Tibial nerve (tissue), 4 donors: ENCODE measurements at regions not wholly inside any gene's neighbourhood (a gene's known extent, or its start where the extent isn't known, plus 50 kb on each side); places are given as distances from the start of the nearest gene placed in this dataset.

ENCODE experiments used
- DNase-seq, 2 donors: peaks; one replicate each; pipeline ENCODE4 v3.0.0-alpha.2; 2019; ENCODE audit warnings: low spot score in 2 of 2
- H3K27ac ChIP-seq, 4 donors: fragments of 200-600 bp; sonication (generic) in 3 of 4; one replicate each; pipeline ENCODE4 v1.5.1; 2017 to 2019; ENCODE audit warnings: mild to moderate bottlenecking in 1 of 4
- H3K27me3 ChIP-seq, 2 donors: fragments of 200-600 bp; sonication (generic) in 1 of 2; one replicate each; pipeline versions ENCODE4 v1.5.1 to v1.6.0; 2017 to 2019
- H3K36me3 ChIP-seq, 3 donors: fragments of 200-600 bp; sonication (generic); one replicate each; pipeline ENCODE4 v1.5.1; 2018 to 2019
- H3K4me1 ChIP-seq, 4 donors: fragments of 200-600 bp; sonication (generic) in 3 of 4; one replicate each; pipeline ENCODE4 v1.5.1; 2017 to 2019
- H3K4me3 ChIP-seq, 4 donors: fragments of 200-600 bp; sonication (generic) in 3 of 4; one replicate each; pipeline ENCODE4 v1.5.1; 2017 to 2019; ENCODE audit warnings: mild to moderate bottlenecking in 1 of 4, moderate library complexity in 1 of 4
- H3K9me3 ChIP-seq, 4 donors: fragments of 200-600 bp; sonication (generic) in 3 of 4; one replicate each; pipeline ENCODE4 v1.5.1; 2017 to 2019
- EP300 ChIP-seq, 2 donors: sonication (generic); formaldehyde crosslinking; IDR thresholded peaks; one replicate each; pipeline ENCODE4 v1.6.1; 2017; ENCODE audit warnings: antibody characterized with exemption in 2 of 2, mild to moderate bottlenecking in 1 of 2
- POLR2A ChIP-seq, 2 donors: fragments of 450-650 bp; IDR thresholded peaks; one replicate each; pipeline ENCODE4 v1.6.1; 2017; ENCODE audit warnings: antibody characterized with exemption in 2 of 2, mild to moderate bottlenecking in 2 of 2, moderate library complexity in 2 of 2
- WGBS, 2 donors: methylation state at CpG; one replicate each; pipeline ENCODE4 v1.1.5; 2018; 5-methylcytosine and 5-hydroxymethylcytosine counted together
- TF ChIP-seq, protein P1 (sequence below), 5 experiments: fragments of 200-600 bp in 3 of 5; fragments of 450-650 bp in 2 of 5; sonication (generic) in 3 of 5; IDR thresholded peaks; one replicate each; pipeline ENCODE4 v1.5.1; 2016 to 2019; ENCODE audit warnings: antibody characterized with exemption in 5 of 5, mild to moderate bottlenecking in 3 of 5, moderate library complexity in 2 of 5

DNA sequence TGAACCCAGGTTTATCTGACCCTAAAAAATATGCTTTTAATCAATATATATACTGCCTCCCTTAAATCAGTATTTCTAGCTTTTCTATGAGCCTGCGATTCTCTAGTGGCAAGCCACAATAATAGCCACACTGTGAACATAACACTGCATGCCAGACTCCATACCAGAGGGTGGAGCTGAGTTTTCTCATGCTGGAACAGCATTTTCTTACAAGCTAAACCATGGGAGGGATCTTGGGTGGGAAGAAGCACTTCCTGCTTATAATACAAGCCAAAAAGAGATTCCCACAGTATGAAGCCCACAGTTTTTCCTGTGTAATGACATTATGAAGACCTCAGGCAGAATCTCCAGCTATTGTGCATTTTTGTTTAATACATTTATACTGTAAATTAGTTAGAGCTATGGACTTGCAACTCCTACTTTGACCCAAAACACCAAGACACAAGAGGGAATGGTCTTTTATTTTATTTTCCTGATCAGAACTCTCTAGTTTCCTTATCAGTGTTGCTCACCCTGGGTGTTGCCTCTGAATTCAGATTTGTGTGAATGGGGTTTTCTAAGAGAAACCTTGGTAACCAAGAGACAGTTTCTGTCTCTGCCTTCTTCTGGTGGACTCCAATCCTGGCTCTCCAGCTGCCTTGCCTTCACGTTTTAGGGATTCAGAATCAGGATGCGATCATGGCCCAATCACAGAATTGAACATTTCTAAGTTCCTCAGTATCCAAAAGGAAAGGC, 74.5 kb upstream of the EOLA2 start:
- no peaks in the 10 kb centered on the region for H3K4me1 ChIP-seq
- no peaks in the 10 kb centered on the region for H3K27me3 ChIP-seq
- DNase-seq = no peak
- no peak overlapping the region for H3K27ac ChIP-seq
- TF ChIP-seq EP300 (IDR thresholded peaks at IDR 0.05) (no peak), POLR2A (IDR thresholded peaks at IDR 0.05) (no peak)
- TF ChIP-seq, protein P1, sequence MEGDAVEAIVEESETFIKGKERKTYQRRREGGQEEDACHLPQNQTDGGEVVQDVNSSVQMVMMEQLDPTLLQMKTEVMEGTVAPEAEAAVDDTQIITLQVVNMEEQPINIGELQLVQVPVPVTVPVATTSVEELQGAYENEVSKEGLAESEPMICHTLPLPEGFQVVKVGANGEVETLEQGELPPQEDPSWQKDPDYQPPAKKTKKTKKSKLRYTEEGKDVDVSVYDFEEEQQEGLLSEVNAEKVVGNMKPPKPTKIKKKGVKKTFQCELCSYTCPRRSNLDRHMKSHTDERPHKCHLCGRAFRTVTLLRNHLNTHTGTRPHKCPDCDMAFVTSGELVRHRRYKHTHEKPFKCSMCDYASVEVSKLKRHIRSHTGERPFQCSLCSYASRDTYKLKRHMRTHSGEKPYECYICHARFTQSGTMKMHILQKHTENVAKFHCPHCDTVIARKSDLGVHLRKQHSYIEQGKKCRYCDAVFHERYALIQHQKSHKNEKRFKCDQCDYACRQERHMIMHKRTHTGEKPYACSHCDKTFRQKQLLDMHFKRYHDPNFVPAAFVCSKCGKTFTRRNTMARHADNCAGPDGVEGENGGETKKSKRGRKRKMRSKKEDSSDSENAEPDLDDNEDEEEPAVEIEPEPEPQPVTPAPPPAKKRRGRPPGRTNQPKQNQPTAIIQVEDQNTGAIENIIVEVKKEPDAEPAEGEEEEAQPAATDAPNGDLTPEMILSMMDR (IDR thresholded peaks at IDR 0.05) = no peak
- no peak overlapping the region for H3K4me3 ChIP-seq
- no peaks in the 10 kb centered on the region for H3K36me3 ChIP-seq
- no peaks in the 10 kb centered on the region for H3K9me3 ChIP-seq
- WGBS, 2 donors = 59 to 69% methylated on average over 3 of the region's 3 CpGs

DNA sequence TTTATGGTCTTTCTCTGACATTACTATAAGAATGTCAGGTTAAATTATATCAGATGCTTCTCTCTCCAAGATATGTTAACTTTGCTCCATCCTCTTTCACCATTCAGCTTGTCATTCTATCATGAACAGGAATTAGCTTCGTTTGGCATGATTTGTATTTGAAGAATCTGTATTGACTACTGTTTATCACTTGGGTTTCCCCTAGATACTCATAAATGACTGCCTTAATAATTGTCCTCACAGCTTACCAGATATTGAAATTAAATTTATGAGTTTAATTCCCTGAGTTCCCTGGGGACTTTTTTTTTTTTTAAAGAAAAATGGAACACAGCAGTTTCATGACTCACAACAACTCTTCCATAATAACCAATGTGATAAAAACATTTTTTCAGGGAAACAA, 76.2 kb upstream of the EOLA2 start:
- H3K27me3 ChIP-seq = no peaks in the 10 kb centered on the region
- no peaks in the 10 kb centered on the region for H3K36me3 ChIP-seq
- WGBS, 2 donors = 63 to 100% methylated on average over 1 of the region's 1 CpG
- TF ChIP-seq, protein P1 (IDR thresholded peaks at IDR 0.05) = no peak
- no peak for TF ChIP-seq EP300 (IDR thresholded peaks at IDR 0.05)
- no peak for TF ChIP-seq POLR2A (IDR thresholded peaks at IDR 0.05)
- H3K4me1 ChIP-seq = no peaks in the 10 kb centered on the region
- no peak overlapping the region for H3K27ac ChIP-seq
- DNase-seq = no peak
- no peak overlapping the region for H3K4me3 ChIP-seq
- H3K9me3 ChIP-seq = no peaks in the 10 kb centered on the region

DNA sequence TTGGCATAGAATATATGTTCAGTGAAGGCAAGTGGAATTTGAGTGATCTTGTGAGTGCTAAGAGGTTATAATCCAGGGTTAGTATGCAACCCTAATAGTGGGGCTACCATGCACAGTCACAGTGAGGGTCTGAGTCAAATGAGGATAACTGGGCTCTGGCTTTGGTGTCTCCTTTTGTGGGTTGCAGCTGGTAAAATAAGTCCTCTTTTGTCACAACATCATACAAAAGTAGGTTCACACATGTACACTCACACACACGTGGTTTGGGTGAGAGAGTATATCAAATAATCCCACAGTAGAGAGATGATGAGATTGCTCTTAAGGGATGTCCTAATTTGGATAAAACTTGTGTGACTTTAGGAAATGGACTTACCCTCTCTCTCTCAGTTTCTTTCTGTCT, 79.6 kb upstream of the EOLA2 start:
- no peak for DNase-seq
- H3K36me3 ChIP-seq = no peaks in the 10 kb centered on the region
- H3K9me3 ChIP-seq = no peaks in the 10 kb centered on the region
- no peak overlapping the region for H3K4me3 ChIP-seq
- 59 to 100% methylated on average over 1 of the region's 1 CpG for WGBS, 2 donors
- no peaks in the 10 kb centered on the region for H3K4me1 ChIP-seq
- TF ChIP-seq, protein P1 (IDR thresholded peaks at IDR 0.05) = no peak
- no peak for TF ChIP-seq EP300 (IDR thresholded peaks at IDR 0.05)
- no peak overlapping the region for H3K27ac ChIP-seq
- no peaks in the 10 kb centered on the region for H3K27me3 ChIP-seq

DNA sequence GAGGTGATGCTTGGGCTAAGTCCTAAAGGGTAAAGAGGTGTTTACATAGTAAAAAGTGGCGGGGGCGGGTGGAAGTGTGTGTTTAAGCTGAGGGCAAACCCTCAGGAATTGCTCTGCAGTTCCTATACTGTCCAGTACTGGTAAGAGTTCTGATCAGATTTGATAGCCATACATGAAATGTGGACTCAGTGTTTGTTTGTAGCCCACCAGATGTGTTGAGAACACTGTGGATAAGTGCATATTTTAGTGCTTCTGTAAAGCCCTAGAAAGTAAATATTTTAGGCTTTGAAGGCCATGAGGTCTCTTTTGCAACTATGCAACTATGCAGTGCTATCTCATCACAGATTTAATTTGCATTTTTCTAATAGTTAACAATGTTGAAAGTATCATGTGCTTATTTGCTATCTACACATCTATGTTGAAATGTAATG, 80.7 kb upstream of the EOLA2 start:
- no peak for DNase-seq
- Histone ChIP-seq H3K4me1 (no peaks in the 10 kb centered on the region), H3K27me3 (no peaks in the 10 kb centered on the region), H3K36me3 (no peaks in the 10 kb centered on the region), H3K9me3 (no peaks in the 10 kb centered on the region), H3K27ac (no peak overlapping the region), H3K4me3 (no peak overlapping the region)
- 72 to 92% methylated on average over 2 of the region's 2 CpGs for WGBS, 2 donors
- no peak for TF ChIP-seq EP300 (IDR thresholded peaks at IDR 0.05)
- TF ChIP-seq, protein P1 (IDR thresholded peaks at IDR 0.05) = no peak
- no peak for TF ChIP-seq POLR2A (IDR thresholded peaks at IDR 0.05)

DNA sequence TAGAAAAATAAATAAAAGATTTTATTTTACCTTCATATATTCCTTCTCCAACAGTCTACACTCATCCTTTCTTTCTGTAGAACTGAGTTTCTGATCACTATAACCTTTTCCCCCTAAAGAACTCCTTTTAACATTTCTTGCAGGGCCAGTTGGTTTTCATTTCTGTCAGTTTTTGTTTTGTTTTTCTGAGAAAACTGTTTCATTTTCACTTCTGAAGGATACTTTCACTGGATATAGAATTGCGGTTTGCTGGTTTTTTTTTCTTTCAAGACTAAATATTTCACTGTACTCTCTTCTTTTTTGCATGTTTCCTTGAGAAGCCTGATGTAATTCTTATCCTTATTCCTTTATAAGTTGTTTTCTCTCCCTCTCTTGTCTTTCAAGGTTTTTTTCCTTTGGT, 90.4 kb upstream of the EOLA2 start:
- 62 to 79% methylated on average over 1 of the region's 1 CpG for WGBS, 2 donors
- Histone ChIP-seq H3K4me1 (no peaks in the 10 kb centered on the region), H3K36me3 (no peaks in the 10 kb centered on the region), H3K27me3 (no peaks in the 10 kb centered on the region), H3K4me3 (no peak overlapping the region), H3K27ac (no peak overlapping the region), H3K9me3 (no peaks in the 10 kb centered on the region)
- TF ChIP-seq POLR2A (IDR thresholded peaks at IDR 0.05) = no peak
- TF ChIP-seq, protein P1 (IDR thresholded peaks at IDR 0.05) = no peak
- TF ChIP-seq EP300 (IDR thresholded peaks at IDR 0.05) = no peak
- no peak for DNase-seq
